ENCODE measurements at regions not wholly inside any gene's neighbourhood (a gene's known extent, or its start where the extent isn't known, plus 50 kb on each side); places are given as distances from the start of the nearest gene placed in this dataset.
A peak's percentile ranks its signal among the peaks of the same experiment; 100 is the strongest.
"Not testable (repeated sequence)": the region's sequence is repeated elsewhere in the genome, so short reads cannot be mapped to it uniquely, and the experiment has no call there.

- H3K36me3 ChIP-seq (ENCODE audit: control insufficient read depth, insufficient read depth, low read length); H3K9ac ChIP-seq (ENCODE audit: low read length); H4K5ac ChIP-seq (ENCODE audit: low read length); DNase-seq; H3K4me2 ChIP-seq (ENCODE audit: low read length); H3K4me3 ChIP-seq (ENCODE audit: low read length); H4K8ac ChIP-seq (ENCODE audit: low read depth, low read length); H3K18ac ChIP-seq (ENCODE audit: low read length); H2BK15ac ChIP-seq (replicated peaks; ENCODE audit: low read depth); H3K27ac ChIP-seq (ENCODE audit: low read depth, low read length); H3K4ac ChIP-seq (ENCODE audit: low read depth, low read length); H3K27me3 ChIP-seq (ENCODE audit: insufficient read depth, low read length, poor library complexity); H2AK5ac ChIP-seq (ENCODE audit: low read length); H3K56ac ChIP-seq (ENCODE audit: low read length); H2BK5ac ChIP-seq (ENCODE audit: low read length); H3K79me2 ChIP-seq (ENCODE audit: control insufficient read depth, insufficient read depth, low read length); H3K79me1 ChIP-seq (ENCODE audit: low read length); H3K23ac ChIP-seq (ENCODE audit: low read length); H3K4me1 ChIP-seq (ENCODE audit: control insufficient read depth, low read depth, low read length); H2BK120ac ChIP-seq (ENCODE audit: low read depth, low read length): not testable (repeated sequence)
- no CpG with 5 or more reads among the region's 31 CpGs for WGBS (ENCODE audit: extremely low coverage, insufficient coverage, low lambda C conversion rate)
These were observed 63.0 kb upstream of the NBPF20 start for GRCh38 chr1:145488193-145488933.

- DNase-seq; H3K27ac ChIP-seq (ENCODE audit: low read depth, low read length); H4K8ac ChIP-seq (ENCODE audit: low read depth, low read length); H3K79me1 ChIP-seq (ENCODE audit: low read length); H2BK15ac ChIP-seq (replicated peaks; ENCODE audit: low read depth); H3K4ac ChIP-seq (ENCODE audit: low read depth, low read length); H4K5ac ChIP-seq (ENCODE audit: low read length); H2BK120ac ChIP-seq (ENCODE audit: low read depth, low read length); H3K4me3 ChIP-seq (ENCODE audit: low read length); H3K9ac ChIP-seq (ENCODE audit: low read length); H3K23ac ChIP-seq (ENCODE audit: low read length); H3K27me3 ChIP-seq (ENCODE audit: insufficient read depth, low read length, poor library complexity); H3K79me2 ChIP-seq (ENCODE audit: control insufficient read depth, insufficient read depth, low read length); H3K4me1 ChIP-seq (ENCODE audit: control insufficient read depth, low read depth, low read length); H2BK5ac ChIP-seq (ENCODE audit: low read length); H3K56ac ChIP-seq (ENCODE audit: low read length); H3K4me2 ChIP-seq (ENCODE audit: low read length); H3K36me3 ChIP-seq (ENCODE audit: control insufficient read depth, insufficient read depth, low read length); H3K18ac ChIP-seq (ENCODE audit: low read length); H2AK5ac ChIP-seq (ENCODE audit: low read length): not testable (repeated sequence)
- WGBS (ENCODE audit: extremely low coverage, insufficient coverage, low lambda C conversion rate) = no CpG with 5 or more reads among the region's 36 CpGs
These were observed 61.8 kb upstream of the NBPF20 start for GRCh38 chr1:145487156-145487555.

- not testable (repeated sequence) for H3K4me1 ChIP-seq (ENCODE audit: control insufficient read depth, low read depth, low read length); H3K4ac ChIP-seq (ENCODE audit: low read depth, low read length); H3K27me3 ChIP-seq (ENCODE audit: insufficient read depth, low read length, poor library complexity); H3K4me2 ChIP-seq (ENCODE audit: low read length); H3K4me3 ChIP-seq (ENCODE audit: low read length); H3K79me1 ChIP-seq (ENCODE audit: low read length); H2AK5ac ChIP-seq (ENCODE audit: low read length); H3K56ac ChIP-seq (ENCODE audit: low read length); H3K9ac ChIP-seq (ENCODE audit: low read length); H3K23ac ChIP-seq (ENCODE audit: low read length); H4K5ac ChIP-seq (ENCODE audit: low read length); DNase-seq; H2BK120ac ChIP-seq (ENCODE audit: low read depth, low read length); H3K79me2 ChIP-seq (ENCODE audit: control insufficient read depth, insufficient read depth, low read length); H3K18ac ChIP-seq (ENCODE audit: low read length); H3K27ac ChIP-seq (ENCODE audit: low read depth, low read length); H2BK15ac ChIP-seq (replicated peaks; ENCODE audit: low read depth); H2BK5ac ChIP-seq (ENCODE audit: low read length); H4K8ac ChIP-seq (ENCODE audit: low read depth, low read length); H3K36me3 ChIP-seq (ENCODE audit: control insufficient read depth, insufficient read depth, low read length)
- no CpG with 5 or more reads among the region's 4 CpGs for WGBS (ENCODE audit: extremely low coverage, insufficient coverage, low lambda C conversion rate)
These were observed 58.9 kb upstream of the NBPF20 start for GRCh38 chr1:145484257-145484656.

- H3K18ac ChIP-seq (ENCODE audit: low read length); H3K27me3 ChIP-seq (ENCODE audit: insufficient read depth, low read length, poor library complexity); H3K4me1 ChIP-seq (ENCODE audit: control insufficient read depth, low read depth, low read length); H3K23ac ChIP-seq (ENCODE audit: low read length); H3K79me2 ChIP-seq (ENCODE audit: control insufficient read depth, insufficient read depth, low read length); H3K27ac ChIP-seq (ENCODE audit: low read depth, low read length); H4K5ac ChIP-seq (ENCODE audit: low read length); H2AK5ac ChIP-seq (ENCODE audit: low read length); H3K79me1 ChIP-seq (ENCODE audit: low read length); H2BK120ac ChIP-seq (ENCODE audit: low read depth, low read length); H2BK5ac ChIP-seq (ENCODE audit: low read length); H2BK15ac ChIP-seq (replicated peaks; ENCODE audit: low read depth); H3K4me2 ChIP-seq (ENCODE audit: low read length); H3K4ac ChIP-seq (ENCODE audit: low read depth, low read length); H3K36me3 ChIP-seq (ENCODE audit: control insufficient read depth, insufficient read depth, low read length); H3K4me3 ChIP-seq (ENCODE audit: low read length); H3K56ac ChIP-seq (ENCODE audit: low read length); H3K9ac ChIP-seq (ENCODE audit: low read length); H4K8ac ChIP-seq (ENCODE audit: low read depth, low read length): not testable (repeated sequence)
- peak; percentile 1 for DNase-seq
- no CpG with 5 or more reads among the region's 8 CpGs for WGBS (ENCODE audit: extremely low coverage, insufficient coverage, low lambda C conversion rate)
These were observed 56.9 kb upstream of the NBPF20 start for GRCh38 chr1:145482214-145482860.

GRCh38 chr1:145475962-145476361 is 50.6 kb upstream of the NBPF20 start:
- not testable (repeated sequence) for H4K8ac ChIP-seq (ENCODE audit: low read depth, low read length); H3K4ac ChIP-seq (ENCODE audit: low read depth, low read length); H3K18ac ChIP-seq (ENCODE audit: low read length); H2AK5ac ChIP-seq (ENCODE audit: low read length); H2BK120ac ChIP-seq (ENCODE audit: low read depth, low read length); H3K56ac ChIP-seq (ENCODE audit: low read length); DNase-seq; H2BK15ac ChIP-seq (replicated peaks; ENCODE audit: low read depth); H3K36me3 ChIP-seq (ENCODE audit: control insufficient read depth, insufficient read depth, low read length); H3K27me3 ChIP-seq (ENCODE audit: insufficient read depth, low read length, poor library complexity); H2BK5ac ChIP-seq (ENCODE audit: low read length); H3K4me3 ChIP-seq (ENCODE audit: low read length); H3K23ac ChIP-seq (ENCODE audit: low read length); H4K5ac ChIP-seq (ENCODE audit: low read length); H3K79me2 ChIP-seq (ENCODE audit: control insufficient read depth, insufficient read depth, low read length); H3K9ac ChIP-seq (ENCODE audit: low read length); H3K4me2 ChIP-seq (ENCODE audit: low read length); H3K79me1 ChIP-seq (ENCODE audit: low read length); H3K27ac ChIP-seq (ENCODE audit: low read depth, low read length); H3K4me1 ChIP-seq (ENCODE audit: control insufficient read depth, low read depth, low read length)
- no CpG with 5 or more reads among the region's 25 CpGs for WGBS (ENCODE audit: extremely low coverage, insufficient coverage, low lambda C conversion rate)

All from mesendoderm (in vitro differentiated cells).